GM23338 (cell line): ENCODE measurements at regions not wholly inside any gene's neighbourhood (a gene's known extent, or its start where the extent isn't known, plus 50 kb on each side); places are given as distances from the start of the nearest gene placed in this dataset.

ENCODE experiments used
- ATAC-seq: fragments of 200-7000 bp; cut with Tn5 transposase; 3 replicates; pipeline ENCODE4 v1.9.1; 2020
- DNase-seq: peaks from one replicate; pipeline ENCODE4 v3.0.0-alpha.2; 2015; ENCODE audit warnings: low spot score
- H2AFZ ChIP-seq: fragments of 200-600 bp; sonication (generic); 2 replicates; pipeline ENCODE4 v1.8.0; 2016; ENCODE audit warnings: antibody characterized with exemption, mild to moderate bottlenecking, moderate library complexity
- H3F3A ChIP-seq: fragments of 200-600 bp; sonication (generic); replicated peaks from 2 replicates; pipeline ENCODE4 v1.8.0; 2017; ENCODE audit warnings: antibody characterized with exemption, mixed run types, low read depth
- H3K27ac ChIP-seq: fragments of 200-600 bp; sonication (generic); 2 replicates; pipeline ENCODE4 v1.6.1; 2016; ENCODE audit warnings: low read depth
- H3K27me3 ChIP-seq: fragments of 200-600 bp; sonication (generic); 2 replicates; pipeline ENCODE4 v1.8.0; 2016; ENCODE audit warnings: mild to moderate bottlenecking, mixed run types, moderate library complexity; ENCODE audit not compliant: insufficient read depth
- H3K36me3 ChIP-seq: fragments of 200-600 bp; sonication (generic); 2 replicates; pipeline ENCODE4 v1.8.0; 2016; ENCODE audit warnings: mild to moderate bottlenecking; ENCODE audit not compliant: insufficient read depth
- H3K4me1 ChIP-seq: fragments of 200-600 bp; sonication (generic); 2 replicates; pipeline ENCODE4 v1.8.0; 2016; ENCODE audit warnings: mild to moderate bottlenecking, moderate library complexity; ENCODE audit not compliant: insufficient read depth
- H3K4me2 ChIP-seq: fragments of 200-600 bp; sonication (generic); 2 replicates; pipeline ENCODE4 v1.7.1; 2017; ENCODE audit warnings: mixed run types
- H3K4me3 ChIP-seq: fragments of 200-600 bp; sonication (generic); 2 replicates; pipeline ENCODE4 v1.6.1; 2016; ENCODE audit warnings: mixed run types
- H3K79me2 ChIP-seq: fragments of 200-600 bp; sonication (generic); replicated peaks from 2 replicates; pipeline ENCODE4 v1.8.0; 2017; ENCODE audit warnings: mild to moderate bottlenecking; ENCODE audit not compliant: insufficient read depth
- H3K9me2 ChIP-seq: fragments of 200-600 bp; sonication (generic); 2 replicates; pipeline ENCODE4 v1.8.0; 2017; ENCODE audit not compliant: insufficient read depth
- H4K20me1 ChIP-seq: fragments of 200-600 bp; sonication (generic); replicated peaks from 2 replicates; pipeline ENCODE4 v1.8.0; 2017; ENCODE audit warnings: mild to moderate bottlenecking; ENCODE audit not compliant: insufficient read depth
- H3K27ac Mint-ChIP-seq: 2 replicates; pipeline ENCODE4 v1.8.0; 2020; ENCODE audit warnings: inconsistent platforms, mild to moderate bottlenecking, moderate library complexity, mixed read lengths
- H3K27me3 Mint-ChIP-seq: 3 replicates; pipeline ENCODE4 v1.8.0; 2022; ENCODE audit warnings: low read depth, mild to moderate bottlenecking, moderate library complexity, mixed read lengths, inconsistent platforms; ENCODE audit not compliant: insufficient read depth, poor library complexity
- H3K36me3 Mint-ChIP-seq: 3 replicates; pipeline ENCODE4 v1.8.0; 2021; ENCODE audit warnings: low read depth, mild to moderate bottlenecking, inconsistent platforms, moderate library complexity, mixed read lengths
- H3K4me1 Mint-ChIP-seq: 3 replicates; pipeline ENCODE4 v1.8.0; 2020; ENCODE audit warnings: mild to moderate bottlenecking, inconsistent platforms, mixed read lengths
- H3K4me3 Mint-ChIP-seq: 3 replicates; pipeline ENCODE4 v1.8.0; 2021; ENCODE audit warnings: moderate library complexity, mild to moderate bottlenecking, inconsistent platforms, mixed read lengths
- H3K9me3 Mint-ChIP-seq: 3 replicates; pipeline ENCODE4 v1.8.0; 2020; ENCODE audit warnings: moderate library complexity, mild to moderate bottlenecking, inconsistent platforms, mixed read lengths
- CREB1 ChIP-seq: fragments of 250-450 bp; sonication (Bioruptor Pico); IDR thresholded peaks from 2 replicates; pipeline ENCODE4 v1.5.0; 2020; ENCODE audit warnings: low read depth, mild to moderate bottlenecking, moderate library complexity
- EZH2 ChIP-seq: fragments of 200-600 bp; sonication (generic); IDR thresholded peaks from one replicate; pipeline ENCODE4 v1.8.0; 2017; ENCODE audit warnings: antibody characterized with exemption, mild to moderate bottlenecking, low read depth; ENCODE audit not compliant: unreplicated experiment
- EZH2phosphoT487 ChIP-seq: fragments of 200-600 bp; sonication (generic); IDR thresholded peaks from one replicate; pipeline ENCODE4 v1.8.1; 2018; ENCODE audit warnings: antibody characterized with exemption; ENCODE audit not compliant: unreplicated experiment
- JUNB ChIP-seq: IDR thresholded peaks from one replicate; pipeline ENCODE4 v1.6.1; 2016; ENCODE audit warnings: antibody characterized with exemption; ENCODE audit not compliant: unreplicated experiment
- NANOG ChIP-seq: IDR thresholded peaks from 2 replicates; pipeline ENCODE4 v1.6.1; 2016; ENCODE audit warnings: antibody characterized with exemption, borderline replicate concordance
- POLR2AphosphoS5 ChIP-seq: IDR thresholded peaks from 2 replicates; pipeline ENCODE4 v1.6.1; 2016; ENCODE audit warnings: antibody characterized with exemption, low read depth
- STAT1 ChIP-seq: IDR thresholded peaks from one replicate; pipeline ENCODE4 v1.6.1; 2016; ENCODE audit warnings: antibody characterized with exemption; ENCODE audit not compliant: unreplicated experiment
- ZNF114 ChIP-seq: fragments of 250-450 bp; sonication (Bioruptor Pico); IDR thresholded peaks from 2 replicates; pipeline ENCODE4 v1.5.0; 2020; ENCODE audit warnings: mild to moderate bottlenecking, moderate library complexity
- TF ChIP-seq, protein P1 (sequence below): IDR thresholded peaks from one replicate; pipeline ENCODE4 v1.6.1; 2018; ENCODE audit warnings: antibody characterized with exemption; ENCODE audit not compliant: unreplicated experiment
- TF ChIP-seq, protein P2 (sequence below): IDR thresholded peaks from 2 replicates; pipeline ENCODE4 v1.6.1; 2016; ENCODE audit warnings: antibody characterized with exemption
- TF ChIP-seq, protein P3 (sequence below), 2 experiments: fragments of 200-600 bp in 1 of 2; sonication (generic) in 1 of 2; conservative IDR thresholded peaks; 2 replicates each; pipeline versions ENCODE4 v1.5.1 to v1.6.1; 2016 to 2017; ENCODE audit warnings: antibody characterized with exemption in 2 of 2, low read depth in 2 of 2, mild to moderate bottlenecking in 2 of 2, moderate library complexity in 1 of 2
- TF ChIP-seq, protein P4 (sequence below): fragments of 250-450 bp; sonication (Bioruptor Pico); IDR thresholded peaks from 2 replicates; pipeline ENCODE4 v1.5.0; 2020; ENCODE audit warnings: mild to moderate bottlenecking, moderate library complexity

DNA sequence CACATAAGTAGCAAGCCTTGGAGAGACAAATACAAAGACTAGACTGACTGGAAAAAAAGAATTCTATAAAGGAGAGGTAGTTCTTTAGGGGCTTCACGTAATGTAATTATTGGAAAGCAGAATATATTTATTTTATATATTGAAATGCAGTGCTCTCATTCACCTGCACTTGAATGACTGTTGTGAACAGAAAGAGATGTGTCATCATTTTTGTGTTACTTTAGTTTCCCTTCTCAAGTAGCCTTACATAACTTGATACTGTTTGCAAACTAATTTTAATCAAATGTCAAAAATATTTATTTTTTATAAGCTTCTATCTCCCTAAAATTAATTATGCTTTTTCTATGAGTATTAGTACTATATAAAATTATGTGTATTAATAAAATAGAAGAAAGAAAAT is 691.1 kb upstream of the FTMT start (continued):
- TF ChIP-seq, protein P1, sequence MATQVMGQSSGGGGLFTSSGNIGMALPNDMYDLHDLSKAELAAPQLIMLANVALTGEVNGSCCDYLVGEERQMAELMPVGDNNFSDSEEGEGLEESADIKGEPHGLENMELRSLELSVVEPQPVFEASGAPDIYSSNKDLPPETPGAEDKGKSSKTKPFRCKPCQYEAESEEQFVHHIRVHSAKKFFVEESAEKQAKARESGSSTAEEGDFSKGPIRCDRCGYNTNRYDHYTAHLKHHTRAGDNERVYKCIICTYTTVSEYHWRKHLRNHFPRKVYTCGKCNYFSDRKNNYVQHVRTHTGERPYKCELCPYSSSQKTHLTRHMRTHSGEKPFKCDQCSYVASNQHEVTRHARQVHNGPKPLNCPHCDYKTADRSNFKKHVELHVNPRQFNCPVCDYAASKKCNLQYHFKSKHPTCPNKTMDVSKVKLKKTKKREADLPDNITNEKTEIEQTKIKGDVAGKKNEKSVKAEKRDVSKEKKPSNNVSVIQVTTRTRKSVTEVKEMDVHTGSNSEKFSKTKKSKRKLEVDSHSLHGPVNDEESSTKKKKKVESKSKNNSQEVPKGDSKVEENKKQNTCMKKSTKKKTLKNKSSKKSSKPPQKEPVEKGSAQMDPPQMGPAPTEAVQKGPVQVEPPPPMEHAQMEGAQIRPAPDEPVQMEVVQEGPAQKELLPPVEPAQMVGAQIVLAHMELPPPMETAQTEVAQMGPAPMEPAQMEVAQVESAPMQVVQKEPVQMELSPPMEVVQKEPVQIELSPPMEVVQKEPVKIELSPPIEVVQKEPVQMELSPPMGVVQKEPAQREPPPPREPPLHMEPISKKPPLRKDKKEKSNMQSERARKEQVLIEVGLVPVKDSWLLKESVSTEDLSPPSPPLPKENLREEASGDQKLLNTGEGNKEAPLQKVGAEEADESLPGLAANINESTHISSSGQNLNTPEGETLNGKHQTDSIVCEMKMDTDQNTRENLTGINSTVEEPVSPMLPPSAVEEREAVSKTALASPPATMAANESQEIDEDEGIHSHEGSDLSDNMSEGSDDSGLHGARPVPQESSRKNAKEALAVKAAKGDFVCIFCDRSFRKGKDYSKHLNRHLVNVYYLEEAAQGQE = no peak
- TF ChIP-seq JUNB (no peak), STAT1 (no peak), EZH2 (no peak), POLR2AphosphoS5 (no peak), EZH2phosphoT487 (no peak), ZNF114 (CRISPR knock-in tag) (no peak), CREB1 (CRISPR knock-in tag) (no peak)
- TF ChIP-seq, protein P2, sequence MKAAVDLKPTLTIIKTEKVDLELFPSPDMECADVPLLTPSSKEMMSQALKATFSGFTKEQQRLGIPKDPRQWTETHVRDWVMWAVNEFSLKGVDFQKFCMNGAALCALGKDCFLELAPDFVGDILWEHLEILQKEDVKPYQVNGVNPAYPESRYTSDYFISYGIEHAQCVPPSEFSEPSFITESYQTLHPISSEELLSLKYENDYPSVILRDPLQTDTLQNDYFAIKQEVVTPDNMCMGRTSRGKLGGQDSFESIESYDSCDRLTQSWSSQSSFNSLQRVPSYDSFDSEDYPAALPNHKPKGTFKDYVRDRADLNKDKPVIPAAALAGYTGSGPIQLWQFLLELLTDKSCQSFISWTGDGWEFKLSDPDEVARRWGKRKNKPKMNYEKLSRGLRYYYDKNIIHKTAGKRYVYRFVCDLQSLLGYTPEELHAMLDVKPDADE = no peak

DNA sequence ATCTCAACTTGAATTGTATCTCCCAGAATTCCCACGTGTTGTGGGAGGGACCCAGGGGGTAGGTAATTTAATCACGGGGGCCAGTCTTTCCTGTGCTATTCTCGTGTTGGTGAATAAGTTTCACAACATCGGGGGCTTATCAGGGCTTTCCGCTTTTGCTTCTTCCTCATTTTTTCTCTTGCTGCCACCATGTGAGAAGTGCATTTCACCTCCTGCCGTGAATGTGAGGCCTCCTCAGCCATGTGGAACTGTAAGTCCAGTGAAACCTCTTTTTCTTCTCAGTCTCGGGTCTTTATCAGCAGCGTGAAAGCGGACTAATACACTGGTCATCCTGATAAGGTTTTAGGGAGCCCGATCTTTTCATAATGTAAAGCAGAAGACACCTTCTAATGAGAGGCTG is 687.0 kb upstream of the FTMT start:
- Histone ChIP-seq H3K36me3 (no peaks in the 10 kb centered on the region), H3F3A (no peaks in the 10 kb centered on the region), H3K27ac (no peak overlapping the region), H2AFZ (no peak overlapping the region), H3K4me3 (no peak overlapping the region), H4K20me1 (no peaks in the 10 kb centered on the region), H3K4me2 (no peak overlapping the region), H3K27me3 (no peaks in the 10 kb centered on the region), H3K79me2 (no peaks in the 10 kb centered on the region), H3K4me1 (no peaks in the 10 kb centered on the region), H3K9me2 (no peaks in the 10 kb centered on the region)
- H3K4me1 Mint-ChIP-seq = peaks cover 4% of the 10 kb centered on the region; the same call in 2 of the 3 replicates
- no peak for DNase-seq
- H3K36me3 Mint-ChIP-seq = no peaks in the 10 kb centered on the region
- no peaks in the 10 kb centered on the region for H3K27me3 Mint-ChIP-seq
- H3K27ac Mint-ChIP-seq = no peak overlapping the region
- no peak for ATAC-seq
- H3K9me3 Mint-ChIP-seq = peaks cover 4% of the 10 kb centered on the region; the same call in 1 of the 3 replicates
- H3K4me3 Mint-ChIP-seq = no peak overlapping the region
- TF ChIP-seq POLR2AphosphoS5 = no peak
- TF ChIP-seq, protein P3, sequence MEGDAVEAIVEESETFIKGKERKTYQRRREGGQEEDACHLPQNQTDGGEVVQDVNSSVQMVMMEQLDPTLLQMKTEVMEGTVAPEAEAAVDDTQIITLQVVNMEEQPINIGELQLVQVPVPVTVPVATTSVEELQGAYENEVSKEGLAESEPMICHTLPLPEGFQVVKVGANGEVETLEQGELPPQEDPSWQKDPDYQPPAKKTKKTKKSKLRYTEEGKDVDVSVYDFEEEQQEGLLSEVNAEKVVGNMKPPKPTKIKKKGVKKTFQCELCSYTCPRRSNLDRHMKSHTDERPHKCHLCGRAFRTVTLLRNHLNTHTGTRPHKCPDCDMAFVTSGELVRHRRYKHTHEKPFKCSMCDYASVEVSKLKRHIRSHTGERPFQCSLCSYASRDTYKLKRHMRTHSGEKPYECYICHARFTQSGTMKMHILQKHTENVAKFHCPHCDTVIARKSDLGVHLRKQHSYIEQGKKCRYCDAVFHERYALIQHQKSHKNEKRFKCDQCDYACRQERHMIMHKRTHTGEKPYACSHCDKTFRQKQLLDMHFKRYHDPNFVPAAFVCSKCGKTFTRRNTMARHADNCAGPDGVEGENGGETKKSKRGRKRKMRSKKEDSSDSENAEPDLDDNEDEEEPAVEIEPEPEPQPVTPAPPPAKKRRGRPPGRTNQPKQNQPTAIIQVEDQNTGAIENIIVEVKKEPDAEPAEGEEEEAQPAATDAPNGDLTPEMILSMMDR (conservative IDR thresholded peaks at IDR 0.05; ENCODE audit: low read depth in 2 of 2) = no peak
- TF ChIP-seq NANOG = no peak
- TF ChIP-seq, protein P4, sequence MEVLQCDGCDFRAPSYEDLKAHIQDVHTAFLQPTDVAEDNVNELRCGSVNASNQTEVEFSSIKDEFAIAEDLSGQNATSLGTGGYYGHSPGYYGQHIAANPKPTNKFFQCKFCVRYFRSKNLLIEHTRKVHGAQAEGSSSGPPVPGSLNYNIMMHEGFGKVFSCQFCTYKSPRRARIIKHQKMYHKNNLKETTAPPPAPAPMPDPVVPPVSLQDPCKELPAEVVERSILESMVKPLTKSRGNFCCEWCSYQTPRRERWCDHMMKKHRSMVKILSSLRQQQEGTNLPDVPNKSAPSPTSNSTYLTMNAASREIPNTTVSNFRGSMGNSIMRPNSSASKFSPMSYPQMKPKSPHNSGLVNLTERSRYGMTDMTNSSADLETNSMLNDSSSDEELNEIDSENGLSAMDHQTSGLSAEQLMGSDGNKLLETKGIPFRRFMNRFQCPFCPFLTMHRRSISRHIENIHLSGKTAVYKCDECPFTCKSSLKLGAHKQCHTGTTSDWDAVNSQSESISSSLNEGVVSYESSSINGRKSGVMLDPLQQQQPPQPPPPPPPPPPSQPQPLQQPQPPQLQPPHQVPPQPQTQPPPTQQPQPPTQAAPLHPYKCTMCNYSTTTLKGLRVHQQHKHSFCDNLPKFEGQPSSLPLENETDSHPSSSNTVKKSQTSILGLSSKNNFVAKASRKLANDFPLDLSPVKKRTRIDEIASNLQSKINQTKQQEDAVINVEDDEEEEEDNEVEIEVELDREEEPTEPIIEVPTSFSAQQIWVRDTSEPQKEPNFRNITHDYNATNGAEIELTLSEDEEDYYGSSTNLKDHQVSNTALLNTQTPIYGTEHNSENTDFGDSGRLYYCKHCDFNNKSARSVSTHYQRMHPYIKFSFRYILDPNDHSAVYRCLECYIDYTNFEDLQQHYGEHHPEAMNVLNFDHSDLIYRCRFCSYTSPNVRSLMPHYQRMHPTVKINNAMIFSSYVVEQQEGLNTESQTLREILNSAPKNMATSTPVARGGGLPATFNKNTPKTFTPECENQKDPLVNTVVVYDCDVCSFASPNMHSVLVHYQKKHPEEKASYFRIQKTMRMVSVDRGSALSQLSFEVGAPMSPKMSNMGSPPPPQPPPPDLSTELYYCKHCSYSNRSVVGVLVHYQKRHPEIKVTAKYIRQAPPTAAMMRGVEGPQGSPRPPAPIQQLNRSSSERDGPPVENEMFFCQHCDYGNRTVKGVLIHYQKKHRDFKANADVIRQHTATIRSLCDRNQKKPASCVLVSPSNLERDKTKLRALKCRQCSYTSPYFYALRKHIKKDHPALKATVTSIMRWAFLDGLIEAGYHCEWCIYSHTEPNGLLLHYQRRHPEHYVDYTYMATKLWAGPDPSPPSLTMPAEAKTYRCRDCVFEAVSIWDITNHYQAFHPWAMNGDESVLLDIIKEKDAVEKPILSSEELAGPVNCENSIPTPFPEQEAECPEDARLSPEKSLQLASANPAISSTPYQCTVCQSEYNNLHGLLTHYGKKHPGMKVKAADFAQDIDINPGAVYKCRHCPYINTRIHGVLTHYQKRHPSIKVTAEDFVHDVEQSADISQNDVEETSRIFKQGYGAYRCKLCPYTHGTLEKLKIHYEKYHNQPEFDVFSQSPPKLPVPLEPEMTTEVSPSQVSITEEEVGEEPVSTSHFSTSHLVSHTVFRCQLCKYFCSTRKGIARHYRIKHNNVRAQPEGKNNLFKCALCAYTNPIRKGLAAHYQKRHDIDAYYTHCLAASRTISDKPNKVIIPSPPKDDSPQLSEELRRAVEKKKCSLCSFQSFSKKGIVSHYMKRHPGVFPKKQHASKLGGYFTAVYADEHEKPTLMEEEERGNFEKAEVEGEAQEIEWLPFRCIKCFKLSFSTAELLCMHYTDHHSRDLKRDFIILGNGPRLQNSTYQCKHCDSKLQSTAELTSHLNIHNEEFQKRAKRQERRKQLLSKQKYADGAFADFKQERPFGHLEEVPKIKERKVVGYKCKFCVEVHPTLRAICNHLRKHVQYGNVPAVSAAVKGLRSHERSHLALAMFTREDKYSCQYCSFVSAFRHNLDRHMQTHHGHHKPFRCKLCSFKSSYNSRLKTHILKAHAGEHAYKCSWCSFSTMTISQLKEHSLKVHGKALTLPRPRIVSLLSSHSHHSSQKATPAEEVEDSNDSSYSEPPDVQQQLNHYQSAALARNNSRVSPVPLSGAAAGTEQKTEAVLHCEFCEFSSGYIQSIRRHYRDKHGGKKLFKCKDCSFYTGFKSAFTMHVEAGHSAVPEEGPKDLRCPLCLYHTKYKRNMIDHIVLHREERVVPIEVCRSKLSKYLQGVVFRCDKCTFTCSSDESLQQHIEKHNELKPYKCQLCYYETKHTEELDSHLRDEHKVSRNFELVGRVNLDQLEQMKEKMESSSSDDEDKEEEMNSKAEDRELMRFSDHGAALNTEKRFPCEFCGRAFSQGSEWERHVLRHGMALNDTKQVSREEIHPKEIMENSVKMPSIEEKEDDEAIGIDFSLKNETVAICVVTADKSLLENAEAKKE (CRISPR knock-in tag) = no peak
- no peak for TF ChIP-seq ZNF114 (CRISPR knock-in tag)
- TF ChIP-seq CREB1 (CRISPR knock-in tag) = no peak
- no peak for TF ChIP-seq STAT1
- TF ChIP-seq, protein P2 = no peak
